OCI-LY7 (cell line): ENCODE measurements at regions not wholly inside any gene's neighbourhood (a gene's known extent, or its start where the extent isn't known, plus 50 kb on each side); places are given as distances from the start of the nearest gene placed in this dataset.

Experiments
- EZH2phosphoT487 ChIP-seq: fragments of 200-600 bp; sonication (generic); IDR thresholded peaks from 2 replicates; pipeline ENCODE4 v1.6.1; 2018; ENCODE audit warnings: low read depth, borderline replicate concordance, mild to moderate bottlenecking, mixed run types, antibody characterized with exemption, low read length, moderate library complexity, mixed read lengths
- TF ChIP-seq, protein P1 (sequence below): fragments of 200-600 bp; sonication (generic); conservative IDR thresholded peaks from 2 replicates; pipeline ENCODE4 v1.5.1; 2014; ENCODE audit warnings: mild to moderate bottlenecking, antibody characterized with exemption, low read length, moderate library complexity, mixed read lengths

DNA sequence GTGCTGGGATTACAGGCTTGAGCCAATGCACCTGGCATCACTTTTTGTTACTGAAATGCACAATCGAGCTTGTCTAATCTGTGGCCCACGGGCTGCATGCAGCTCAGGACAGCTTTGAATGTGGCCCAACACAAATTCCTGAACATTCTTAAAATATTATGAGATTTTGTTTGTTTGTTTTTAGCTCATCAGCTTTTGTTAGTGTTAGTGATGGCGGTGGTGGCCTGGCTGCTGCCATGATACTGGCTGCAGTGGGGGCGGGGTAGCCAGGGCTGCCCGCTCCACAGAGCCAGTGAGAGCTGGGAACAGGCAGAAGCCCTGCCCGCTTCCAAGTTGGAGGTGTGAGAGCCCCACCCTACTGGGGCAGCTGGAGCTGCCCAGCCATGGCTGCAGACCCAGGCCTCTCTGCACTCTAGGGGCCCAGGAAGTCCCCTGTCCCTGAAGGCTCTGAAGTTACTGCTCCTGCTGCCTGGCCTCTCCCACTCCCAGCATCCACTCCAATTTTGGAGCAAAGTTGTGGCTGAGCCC, 76.6 kb upstream of the SHB start:
- TF ChIP-seq, protein P1, sequence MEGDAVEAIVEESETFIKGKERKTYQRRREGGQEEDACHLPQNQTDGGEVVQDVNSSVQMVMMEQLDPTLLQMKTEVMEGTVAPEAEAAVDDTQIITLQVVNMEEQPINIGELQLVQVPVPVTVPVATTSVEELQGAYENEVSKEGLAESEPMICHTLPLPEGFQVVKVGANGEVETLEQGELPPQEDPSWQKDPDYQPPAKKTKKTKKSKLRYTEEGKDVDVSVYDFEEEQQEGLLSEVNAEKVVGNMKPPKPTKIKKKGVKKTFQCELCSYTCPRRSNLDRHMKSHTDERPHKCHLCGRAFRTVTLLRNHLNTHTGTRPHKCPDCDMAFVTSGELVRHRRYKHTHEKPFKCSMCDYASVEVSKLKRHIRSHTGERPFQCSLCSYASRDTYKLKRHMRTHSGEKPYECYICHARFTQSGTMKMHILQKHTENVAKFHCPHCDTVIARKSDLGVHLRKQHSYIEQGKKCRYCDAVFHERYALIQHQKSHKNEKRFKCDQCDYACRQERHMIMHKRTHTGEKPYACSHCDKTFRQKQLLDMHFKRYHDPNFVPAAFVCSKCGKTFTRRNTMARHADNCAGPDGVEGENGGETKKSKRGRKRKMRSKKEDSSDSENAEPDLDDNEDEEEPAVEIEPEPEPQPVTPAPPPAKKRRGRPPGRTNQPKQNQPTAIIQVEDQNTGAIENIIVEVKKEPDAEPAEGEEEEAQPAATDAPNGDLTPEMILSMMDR: no peak
- no peak for TF ChIP-seq EZH2phosphoT487
